HG02970 (cell line): ENCODE measurements at regions not wholly inside any gene's neighbourhood (a gene's known extent, or its start where the extent isn't known, plus 50 kb on each side); places are given as distances from the start of the nearest gene placed in this dataset.
"Not testable (repeated sequence)": the region's sequence is repeated elsewhere in the genome, so short reads cannot be mapped to it uniquely, and the experiment has no call there.

Experiments
- ATAC-seq: cut with Tn5 transposase; IDR thresholded peaks from one replicate; pipeline ENCODE4 v1.9.1; 2021; ENCODE audit warnings: mild to moderate bottlenecking, moderate library complexity, moderate number of reproducible peaks; ENCODE audit not compliant: unreplicated experiment, low FRiP score

DNA sequence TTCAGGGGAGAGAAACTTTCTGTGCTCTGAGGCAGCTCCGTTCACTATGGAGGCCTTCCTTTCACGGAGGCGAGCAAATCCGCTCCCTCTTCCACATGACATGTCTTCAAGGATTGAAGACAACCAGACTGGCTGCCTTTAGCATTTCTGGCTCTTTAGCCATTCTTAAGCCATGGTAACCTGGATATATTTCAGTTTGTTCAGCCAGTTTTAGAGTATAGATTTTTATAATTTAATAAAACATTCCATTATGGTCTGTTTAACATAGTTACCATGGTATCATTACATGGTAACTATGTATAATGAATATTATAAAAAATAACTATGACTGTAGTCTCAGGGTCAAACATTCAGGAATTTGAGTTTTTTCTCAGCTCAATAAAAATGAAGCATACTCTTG, 54.2 kb upstream of the NFIA start:
- no peak for ATAC-seq

DNA sequence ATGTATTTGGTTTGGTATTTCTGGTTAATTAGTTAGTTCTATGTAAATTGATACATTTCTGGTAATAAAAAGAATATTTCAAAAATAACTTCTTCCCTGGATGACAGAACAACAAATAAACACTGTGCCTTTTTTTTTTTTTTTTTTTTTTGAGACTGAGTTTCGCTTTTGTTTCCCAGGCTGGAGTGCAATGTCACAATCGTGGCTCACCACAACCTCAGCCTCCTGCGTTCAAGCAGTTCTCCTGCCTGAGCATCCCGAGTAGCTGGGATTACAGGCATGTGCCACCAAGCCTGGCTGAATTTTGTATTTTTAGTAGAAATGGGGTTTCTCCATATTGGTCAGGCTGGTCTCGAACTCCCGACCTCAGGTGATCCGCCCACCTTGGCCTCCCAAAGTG, 64.3 kb upstream of the NFIA start:
- not testable (repeated sequence) for ATAC-seq

DNA sequence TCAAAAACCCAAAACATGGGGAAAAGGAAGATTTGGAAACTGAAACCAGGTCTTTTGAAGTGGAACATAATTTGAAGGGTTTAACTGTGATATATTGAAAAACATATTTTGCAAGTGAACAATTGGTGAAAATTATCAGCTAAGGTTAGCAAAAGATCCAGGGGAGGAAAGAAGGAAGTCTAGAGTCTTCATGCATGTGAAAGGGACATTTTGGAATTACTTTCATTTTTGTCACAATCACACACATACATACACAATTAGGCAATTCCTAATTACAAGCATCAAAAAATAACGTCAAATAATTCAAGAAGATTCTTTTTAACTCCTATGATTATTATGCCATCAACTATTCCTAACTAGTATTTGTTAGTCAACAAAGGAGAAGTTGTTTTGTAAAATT, 64.7 kb upstream of the NFIA start:
- ATAC-seq = no peak

DNA sequence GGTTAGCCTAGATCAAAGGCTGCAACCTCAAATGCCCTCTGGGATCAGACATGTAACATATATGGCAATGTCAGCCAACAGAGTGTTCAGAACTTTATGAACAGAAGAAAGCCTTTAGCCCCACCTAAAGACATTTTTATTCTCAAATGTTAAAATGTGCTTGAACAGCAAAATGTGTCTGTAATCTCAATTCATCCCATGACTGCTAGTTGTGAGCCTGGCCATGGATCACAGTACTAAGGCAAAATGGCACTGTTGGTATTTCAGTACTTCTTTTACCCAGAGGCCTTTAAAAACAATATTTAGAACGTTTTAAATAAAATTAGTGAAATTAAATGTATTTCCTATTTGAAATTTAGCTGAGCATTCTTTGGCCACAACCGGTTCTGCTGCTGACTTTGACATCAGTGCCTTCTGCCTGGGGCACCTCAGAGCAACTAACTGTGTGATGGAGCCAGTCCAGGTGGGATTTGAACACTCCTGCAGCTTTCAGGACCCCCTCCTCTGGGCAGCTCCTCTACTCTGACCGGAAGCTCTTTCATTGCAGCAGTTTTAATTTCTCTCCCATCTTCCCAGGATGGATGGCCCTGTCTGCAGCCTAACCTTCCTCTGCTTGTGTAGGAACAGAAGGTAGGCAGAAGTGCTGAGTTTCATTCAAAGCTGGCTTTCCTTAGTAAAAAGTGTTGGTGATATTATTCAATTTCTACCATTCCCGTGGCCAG, 68.3 kb upstream of the NFIA start:
- ATAC-seq = no peak

DNA sequence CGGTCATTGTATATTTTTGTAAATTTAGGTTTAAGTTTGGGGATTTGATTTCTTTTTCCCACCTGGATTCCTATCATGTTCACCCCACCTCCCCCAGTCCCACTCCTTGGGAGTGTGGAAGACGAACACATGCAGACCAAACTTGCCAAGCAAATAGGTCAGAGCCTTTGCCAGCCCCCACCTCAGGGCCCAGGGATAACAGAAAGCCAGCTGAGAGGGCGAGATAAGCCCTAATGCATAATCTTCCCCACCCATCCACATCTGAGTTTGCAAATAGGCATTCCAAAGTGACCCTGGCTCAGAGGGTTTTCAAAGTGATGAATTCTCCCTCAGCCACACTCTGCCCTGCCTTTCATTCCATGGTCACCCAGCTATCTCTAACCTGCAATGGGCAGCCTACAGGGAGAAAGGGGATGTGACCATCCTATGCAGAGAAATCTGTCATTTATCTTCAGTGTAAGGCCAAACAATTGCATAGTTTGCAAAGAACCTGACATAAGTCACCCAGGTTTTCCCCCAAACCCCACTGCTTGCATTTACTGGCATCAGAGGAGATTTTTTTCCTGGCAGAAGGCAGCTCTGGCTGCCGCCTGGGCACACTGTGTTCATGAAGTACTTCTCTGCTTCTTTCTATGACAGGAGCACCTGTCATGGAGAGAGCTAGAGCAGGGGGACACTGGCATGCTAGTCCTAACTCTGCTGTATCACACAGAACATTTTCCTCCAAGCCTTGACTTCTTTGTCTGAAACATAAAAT, 69.0 kb upstream of the NFIA start:
- ATAC-seq = no peak

DNA sequence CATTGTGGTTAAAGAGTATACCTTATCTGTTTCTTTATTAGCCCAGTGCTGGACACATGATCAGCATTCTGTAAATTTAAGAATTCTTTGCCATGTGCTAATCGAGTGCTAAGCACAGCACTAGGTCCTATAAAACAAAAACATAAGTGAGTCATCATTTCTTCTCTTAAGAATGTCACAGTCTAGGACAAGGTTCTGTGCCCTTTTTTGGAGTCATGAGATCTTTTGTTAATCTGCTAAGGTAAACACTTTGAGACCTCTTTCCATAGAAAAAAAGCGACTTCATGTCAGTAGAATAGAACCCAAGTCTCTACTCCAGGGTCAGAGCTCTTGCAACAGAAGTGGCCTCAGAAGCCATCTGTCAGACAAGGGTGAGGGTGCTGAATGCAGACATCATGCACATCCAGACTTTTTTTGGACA, 70.0 kb upstream of the NFIA start:
- no peak for ATAC-seq

DNA sequence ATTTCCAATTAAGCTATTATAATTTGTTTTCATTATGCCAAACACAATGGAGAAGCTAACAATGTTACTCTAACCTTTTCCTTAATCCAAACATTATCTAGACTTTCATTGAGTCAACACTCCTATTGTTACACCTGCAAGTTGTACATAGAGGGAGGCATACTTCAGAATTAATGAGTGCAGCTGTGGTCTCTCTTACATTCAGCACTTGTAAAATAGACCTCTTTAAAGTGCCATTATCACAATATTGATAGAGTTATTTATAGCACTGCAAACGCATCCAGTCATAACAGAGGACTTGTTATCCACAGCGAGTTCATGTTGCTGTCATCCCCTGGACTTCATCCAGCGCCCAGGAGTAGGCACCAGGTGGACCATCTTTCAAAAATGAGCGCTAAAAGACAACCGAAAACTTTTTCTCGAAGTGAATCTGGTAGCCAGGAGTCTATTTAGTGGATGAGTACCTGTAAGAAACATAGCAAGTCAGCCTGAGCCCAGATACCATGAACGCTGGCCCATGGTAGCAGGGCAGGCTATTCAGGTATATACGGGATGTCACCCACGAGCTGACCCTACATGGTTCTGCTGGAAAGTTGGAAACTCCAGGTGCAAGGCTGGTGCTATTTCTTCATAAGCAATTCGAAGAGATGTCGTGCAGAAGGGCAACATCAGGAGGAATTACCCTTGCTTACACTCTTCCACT, 70.6 kb upstream of the NFIA start:
- no peak for ATAC-seq

DNA sequence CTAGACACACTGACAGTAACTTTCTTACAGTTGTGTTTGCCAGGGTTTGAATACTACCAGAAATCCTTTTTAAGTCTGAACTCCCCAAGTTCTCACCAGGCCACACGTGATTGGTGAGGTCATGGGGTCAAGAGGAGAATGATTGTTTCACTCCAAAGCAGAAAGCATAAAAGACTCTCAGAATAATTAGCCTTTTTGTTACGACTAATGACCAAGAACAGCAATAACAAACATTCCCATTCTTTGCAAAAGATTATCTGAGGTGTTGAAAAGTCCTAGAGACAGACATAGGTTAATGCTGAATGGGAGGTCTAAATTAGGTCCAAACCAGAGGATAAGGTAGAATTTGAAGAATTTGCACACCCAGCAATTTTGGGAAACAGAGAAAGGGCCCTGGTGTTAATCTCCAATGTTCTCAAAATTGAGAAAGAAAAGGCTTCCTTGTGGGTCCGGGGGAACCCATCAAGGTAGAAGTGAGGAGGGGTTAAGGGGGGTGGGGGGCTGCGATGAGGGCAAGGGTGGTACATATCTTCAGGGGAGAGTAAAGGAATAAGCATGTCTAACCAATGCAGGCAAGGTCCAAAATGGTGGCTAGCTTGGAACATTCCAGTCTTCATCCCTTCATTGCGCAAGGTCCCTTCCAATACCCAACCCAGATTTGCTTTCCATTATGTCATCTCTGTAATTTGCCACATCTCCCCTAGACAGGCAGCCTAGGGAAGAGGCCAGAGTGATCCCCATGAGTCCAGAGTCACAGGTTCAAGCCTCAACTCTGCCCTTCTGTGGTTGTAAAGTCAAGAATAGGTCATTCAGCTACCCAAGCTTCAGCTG, 74.6 kb upstream of the NFIA start:
- no peak for ATAC-seq

DNA sequence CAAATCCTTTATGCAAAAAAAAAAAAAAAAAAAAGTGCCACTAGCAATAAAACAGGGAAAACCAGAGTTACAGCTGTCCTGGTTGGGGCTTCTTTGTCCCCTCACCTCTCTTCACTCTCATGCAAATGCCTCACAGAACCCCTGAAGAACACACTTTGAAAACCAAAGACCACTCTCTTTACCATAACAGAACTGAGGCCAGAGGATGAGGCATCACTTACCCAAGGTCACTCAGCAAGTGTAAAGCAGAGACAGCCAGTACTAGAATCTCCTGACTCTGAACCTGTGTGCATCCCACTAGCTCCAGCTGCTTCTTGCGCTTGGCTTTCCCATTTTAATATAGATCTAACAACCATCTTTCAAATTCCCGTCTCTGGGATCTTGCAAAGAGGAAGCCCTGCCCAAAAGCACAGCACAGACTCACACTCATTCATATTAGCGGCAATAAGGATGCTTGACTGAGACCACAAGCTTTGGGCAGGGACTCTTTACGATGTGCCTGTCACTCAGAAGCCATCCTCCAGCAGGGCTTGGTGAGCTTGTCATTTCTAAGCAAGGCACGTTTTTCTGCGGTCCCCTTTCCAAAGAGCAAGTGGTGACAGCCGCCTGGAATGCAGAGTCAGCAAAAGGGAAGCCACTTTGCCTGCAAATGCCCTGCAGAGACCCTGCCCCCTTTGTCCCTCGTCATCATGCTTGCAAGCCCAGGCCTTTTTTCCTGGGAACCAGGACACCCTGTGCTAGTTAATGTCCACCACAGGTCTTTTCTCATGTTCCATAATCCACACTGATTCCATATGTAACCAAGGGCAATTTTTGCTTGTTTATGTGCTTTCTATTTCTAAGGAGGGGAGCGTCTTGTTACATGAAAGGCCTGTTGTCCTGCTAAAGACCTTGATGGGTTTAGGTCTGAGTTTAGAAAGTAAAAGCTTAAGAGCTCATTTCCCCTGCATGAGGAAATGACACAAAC, 76.5 kb upstream of the NFIA start:
- ATAC-seq = no peak

DNA sequence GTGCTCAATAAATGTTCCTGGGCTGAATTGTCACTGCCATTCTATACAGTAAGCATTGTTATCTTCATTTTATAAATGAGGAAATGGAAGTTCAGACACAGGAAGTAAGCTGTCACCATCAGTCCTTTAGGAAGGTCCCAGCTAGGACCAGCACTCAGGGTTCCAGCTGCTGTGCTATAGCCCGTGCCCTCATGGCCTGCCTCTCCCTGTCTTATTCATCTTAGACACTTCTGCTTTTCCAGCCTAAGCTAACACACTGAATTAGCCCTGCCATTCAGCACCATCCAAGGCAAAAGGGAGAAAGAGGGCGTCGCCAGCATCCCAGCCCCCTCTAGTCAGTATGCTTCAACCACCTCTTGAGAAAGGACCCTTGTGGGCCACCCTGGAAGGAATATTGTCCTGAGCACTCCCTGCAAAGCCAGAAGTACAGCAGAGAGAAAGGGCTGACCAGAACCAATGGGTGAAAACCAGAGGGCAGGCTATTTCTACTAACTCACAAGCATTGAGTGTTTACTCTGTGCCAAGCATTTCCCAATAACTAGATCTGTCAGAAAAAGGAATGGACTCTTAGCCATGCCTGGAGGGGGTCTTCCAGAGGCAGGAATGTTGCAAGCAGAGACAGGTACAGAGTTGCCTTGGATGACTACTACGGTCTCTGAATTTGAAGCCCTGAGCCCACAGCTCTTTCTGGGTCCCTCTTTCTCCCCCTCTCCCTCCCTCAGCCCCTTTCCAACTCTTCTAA, 77.9 kb upstream of the NFIA start:
- ATAC-seq = no peak

DNA sequence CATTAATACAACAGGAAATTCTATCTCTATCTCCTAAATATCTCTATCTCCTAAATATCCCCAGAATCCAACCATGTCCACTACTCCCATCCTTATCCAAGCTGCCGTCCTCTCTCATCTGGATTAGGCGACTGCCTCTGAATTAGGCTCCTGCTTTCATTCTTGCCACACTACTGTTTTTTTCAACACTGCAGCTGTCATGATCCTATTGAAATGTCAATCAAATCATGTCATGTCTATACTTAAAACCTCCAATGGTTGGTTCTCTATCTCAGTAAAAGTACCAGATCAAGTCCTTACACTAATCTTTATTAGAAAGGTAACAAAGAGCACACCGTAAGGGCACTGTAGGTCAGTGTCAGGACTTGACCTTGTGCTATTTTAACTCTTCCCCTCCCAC, 82.0 kb upstream of the NFIA start:
- no peak for ATAC-seq

DNA sequence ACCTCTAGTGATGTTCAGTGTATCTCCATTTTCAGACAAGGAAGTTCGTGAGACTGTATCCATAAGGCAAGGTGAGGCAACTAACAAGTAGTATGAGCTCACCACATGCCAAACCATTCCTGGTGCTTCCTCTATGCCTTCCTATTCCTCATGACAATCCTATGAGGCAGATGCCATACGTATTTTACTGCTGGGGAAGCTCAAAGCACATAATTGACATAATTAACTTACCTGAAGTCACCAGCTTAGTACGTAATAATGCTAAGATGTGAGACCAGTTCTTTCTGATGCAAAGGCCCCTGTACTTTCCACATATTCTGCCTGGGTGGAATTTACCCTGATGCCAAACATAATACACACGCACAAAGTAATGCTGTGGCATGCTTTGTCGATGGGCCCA, 83.6 kb upstream of the NFIA start:
- no peak for ATAC-seq

DNA sequence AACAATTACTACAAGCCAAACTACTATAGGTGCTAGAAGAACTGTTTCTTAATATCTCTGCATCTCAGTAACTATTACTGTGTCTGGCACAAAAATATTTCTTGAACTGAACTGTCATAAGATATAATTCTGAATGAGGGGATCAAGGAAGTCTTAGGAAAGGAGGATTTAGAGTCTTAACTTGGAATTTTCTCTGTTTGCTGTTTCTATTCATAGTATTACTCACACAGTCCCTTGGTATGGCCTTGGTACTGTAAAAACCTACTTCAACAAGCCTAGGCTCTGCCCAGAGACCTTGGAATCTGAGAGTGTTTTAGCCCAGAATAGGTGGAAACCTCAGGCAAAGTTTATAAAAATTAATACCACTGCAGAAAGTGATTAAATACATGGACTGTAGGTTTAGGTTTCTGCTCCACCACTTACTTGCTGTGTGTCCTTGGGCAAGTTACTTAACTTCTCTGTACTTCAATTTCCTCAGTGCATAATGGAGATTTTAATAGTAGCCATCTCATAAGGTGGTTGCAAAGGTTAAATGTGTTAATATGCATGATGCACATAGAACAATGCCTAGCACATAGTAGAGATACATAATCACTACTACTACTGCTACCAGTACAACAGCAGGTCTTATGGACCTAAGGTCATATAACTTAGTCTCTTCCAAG, 87.4 kb upstream of the NFIA start:
- no peak for ATAC-seq

DNA sequence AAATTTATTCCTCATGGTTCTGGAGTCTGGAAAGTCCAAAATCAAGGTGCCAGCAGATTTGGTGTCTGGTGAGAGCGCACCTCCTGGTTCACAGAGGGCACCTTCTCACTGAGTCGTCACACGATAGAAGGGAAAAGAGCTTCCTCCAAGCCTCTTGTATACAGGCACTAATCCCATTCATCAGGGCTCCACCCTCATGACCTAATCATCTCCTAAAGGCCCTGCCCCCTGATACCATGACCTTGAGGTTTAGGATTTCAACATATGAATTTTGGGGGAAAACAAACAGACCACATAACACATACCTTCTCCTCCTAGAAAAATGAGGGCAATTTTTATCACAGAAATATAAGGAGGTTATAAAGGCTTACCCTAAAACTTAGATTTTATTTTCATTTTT, 88.0 kb upstream of the NFIA start:
- ATAC-seq = no peak

DNA sequence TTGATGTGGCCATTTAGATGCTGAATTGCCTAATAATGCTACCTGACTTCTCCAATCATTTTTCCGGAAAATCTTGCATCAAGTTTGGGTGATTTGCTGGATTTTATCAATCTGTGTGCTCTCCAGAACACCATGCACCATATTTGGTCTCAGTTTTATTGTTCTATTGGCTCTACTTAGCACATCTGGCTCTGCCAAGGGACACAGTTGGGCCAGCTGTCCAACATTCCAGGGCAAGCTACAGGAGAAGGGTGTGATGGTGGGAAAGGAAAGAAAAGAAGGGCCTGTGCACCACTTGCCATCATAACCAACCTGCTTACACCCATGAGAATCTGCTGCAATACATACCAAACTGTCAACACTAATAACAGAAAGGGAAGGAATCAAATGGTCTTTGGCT, 90.2 kb upstream of the NFIA start:
- ATAC-seq = no peak

DNA sequence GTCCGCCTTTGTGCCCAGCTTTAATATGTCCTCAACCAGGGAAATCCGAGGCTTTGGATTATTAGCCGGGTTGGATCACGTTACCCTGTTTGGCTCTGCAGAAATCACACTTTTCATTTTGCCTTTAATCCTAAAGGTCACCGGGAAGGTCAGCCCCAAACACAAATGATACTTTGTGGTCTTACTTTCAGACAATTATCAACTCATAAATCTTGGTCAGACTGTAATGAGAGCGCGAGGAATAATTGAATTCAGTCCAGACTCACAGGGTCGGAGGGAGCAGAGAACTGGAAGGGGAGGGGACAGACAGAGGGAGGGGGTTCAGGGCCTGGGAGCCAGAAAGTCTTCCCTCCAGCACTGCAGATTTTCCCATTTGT, 91.7 kb upstream of the NFIA start:
- no peak for ATAC-seq

DNA sequence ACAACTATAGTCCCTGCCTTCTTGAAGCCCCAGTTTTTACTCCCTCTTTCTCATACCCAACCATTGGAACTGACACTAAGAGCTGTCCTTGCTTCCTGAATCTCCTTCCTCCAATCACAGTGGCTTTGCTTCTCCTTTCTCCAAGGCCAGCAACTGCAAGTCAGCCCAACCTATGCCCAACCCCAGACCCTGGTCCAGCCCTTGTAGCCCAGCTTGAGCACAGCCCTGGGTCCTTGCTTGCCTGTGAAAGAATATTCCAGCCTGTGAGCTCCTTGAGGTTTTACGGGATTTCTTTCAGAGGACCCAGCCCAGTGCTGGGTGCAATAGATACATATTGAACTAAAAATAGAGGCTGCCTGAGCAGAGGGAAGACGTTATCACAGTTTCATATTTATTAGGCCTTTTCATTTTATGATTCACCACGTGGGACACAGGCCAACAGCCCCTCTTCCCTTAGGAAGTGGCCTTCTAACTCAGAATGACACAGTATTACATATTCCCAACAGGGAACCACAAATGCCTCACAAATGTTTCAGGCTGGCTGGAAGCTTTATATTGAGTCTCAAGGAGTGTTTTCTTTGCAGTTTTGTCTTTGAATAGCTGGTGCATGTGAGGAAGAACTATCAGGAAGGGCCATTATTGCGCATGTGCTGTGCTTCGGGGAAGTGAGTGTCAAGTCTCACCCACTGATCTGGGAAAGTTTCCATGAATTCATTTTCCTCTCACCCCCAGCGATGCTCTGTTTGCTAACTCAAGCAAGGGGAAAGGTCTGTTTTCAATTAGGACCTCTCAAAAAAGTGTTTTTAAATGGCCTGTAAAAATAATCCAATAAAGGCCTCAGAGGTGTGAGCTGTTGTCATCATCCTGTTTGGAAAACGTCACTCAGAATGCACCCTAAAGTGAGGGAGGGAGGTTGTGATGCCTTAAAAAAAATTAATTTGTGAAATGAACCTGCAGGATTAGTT, 92.3 kb upstream of the NFIA start:
- ATAC-seq = no peak
